ENCODE measurements at regions not wholly inside any gene's neighbourhood (a gene's known extent, or its start where the extent isn't known, plus 50 kb on each side); places are given as distances from the start of the nearest gene placed in this dataset.

GRCh38 chr5:66520854-66521253 lies 75.3 kb upstream of the MAST4 start:
- H3K4me3 ChIP-seq (ENCODE audit: low read depth in 1 of 2, low read length in 2 of 2) = no peak overlapping the region
- no peaks in the 10 kb centered on the region for H3K4me1 ChIP-seq (ENCODE audit: insufficient read depth, low read length)
- no peak overlapping the region for H3K9ac ChIP-seq (ENCODE audit: low read length)
- H3K36me3 ChIP-seq (ENCODE audit: insufficient read depth, low read length) = no peaks in the 10 kb centered on the region
- no peak overlapping the region for H3K27ac ChIP-seq (ENCODE audit: low read depth, low read length)
- no peaks in the 10 kb centered on the region for H3K27me3 ChIP-seq (ENCODE audit: control insufficient read depth in 1 of 2, insufficient read depth in 2 of 2, low read length in 2 of 2)
- peaks cover 4% of the 10 kb centered on the region for H3K9me3 ChIP-seq (ENCODE audit: low read length)

GRCh38 chr5:66527478-66528035 lies 68.6 kb upstream of the MAST4 start:
- no peaks in the 10 kb centered on the region for H3K9me3 ChIP-seq (ENCODE audit: low read length)
- H3K4me3 ChIP-seq (ENCODE audit: low read depth in 1 of 2, low read length in 2 of 2) = no peak overlapping the region
- no peak overlapping the region for H3K27ac ChIP-seq (ENCODE audit: low read depth, low read length)
- H3K27me3 ChIP-seq (ENCODE audit: control insufficient read depth in 1 of 2, insufficient read depth in 2 of 2, low read length in 2 of 2) = no peaks in the 10 kb centered on the region
- no peaks in the 10 kb centered on the region for H3K4me1 ChIP-seq (ENCODE audit: insufficient read depth, low read length)
- no peak overlapping the region for H3K9ac ChIP-seq (ENCODE audit: low read length)
- H3K36me3 ChIP-seq (ENCODE audit: insufficient read depth, low read length) = no peaks in the 10 kb centered on the region

GRCh38 chr5:66529182-66529581 lies 67.0 kb upstream of the MAST4 start:
- no peaks in the 10 kb centered on the region for H3K36me3 ChIP-seq (ENCODE audit: insufficient read depth, low read length)
- H3K27ac ChIP-seq (ENCODE audit: low read depth, low read length) = no peak overlapping the region
- no peak overlapping the region for H3K4me3 ChIP-seq (ENCODE audit: low read depth in 1 of 2, low read length in 2 of 2)
- no peak overlapping the region for H3K9ac ChIP-seq (ENCODE audit: low read length)
- no peaks in the 10 kb centered on the region for H3K27me3 ChIP-seq (ENCODE audit: control insufficient read depth in 1 of 2, insufficient read depth in 2 of 2, low read length in 2 of 2)
- H3K9me3 ChIP-seq (ENCODE audit: low read length) = no peaks in the 10 kb centered on the region
- no peaks in the 10 kb centered on the region for H3K4me1 ChIP-seq (ENCODE audit: insufficient read depth, low read length)

GRCh38 chr5:66529704-66530103 lies 66.5 kb upstream of the MAST4 start:
- Histone ChIP-seq H3K4me1 (ENCODE audit: insufficient read depth, low read length) (no peaks in the 10 kb centered on the region), H3K27me3 (ENCODE audit: control insufficient read depth in 1 of 2, insufficient read depth in 2 of 2, low read length in 2 of 2) (no peaks in the 10 kb centered on the region), H3K9ac (ENCODE audit: low read length) (no peak overlapping the region), H3K36me3 (ENCODE audit: insufficient read depth, low read length) (no peaks in the 10 kb centered on the region), H3K9me3 (ENCODE audit: low read length) (no peaks in the 10 kb centered on the region), H3K4me3 (ENCODE audit: low read depth in 1 of 2, low read length in 2 of 2) (no peak overlapping the region), H3K27ac (ENCODE audit: low read depth, low read length) (no peak overlapping the region)

GRCh38 chr5:66538126-66538525 lies 58.1 kb upstream of the MAST4 start:
- H3K36me3 ChIP-seq (ENCODE audit: insufficient read depth, low read length) = no peaks in the 10 kb centered on the region
- no peaks in the 10 kb centered on the region for H3K4me1 ChIP-seq (ENCODE audit: insufficient read depth, low read length)
- H3K27ac ChIP-seq (ENCODE audit: low read depth, low read length) = no peak overlapping the region
- no peaks in the 10 kb centered on the region for H3K9me3 ChIP-seq (ENCODE audit: low read length)
- no peaks in the 10 kb centered on the region for H3K27me3 ChIP-seq (ENCODE audit: control insufficient read depth in 1 of 2, insufficient read depth in 2 of 2, low read length in 2 of 2)
- no peak overlapping the region for H3K4me3 ChIP-seq (ENCODE audit: low read depth in 1 of 2, low read length in 2 of 2)
- no peak overlapping the region for H3K9ac ChIP-seq (ENCODE audit: low read length)

- Histone ChIP-seq H3K27me3 (ENCODE audit: control insufficient read depth in 1 of 2, insufficient read depth in 2 of 2, low read length in 2 of 2) (no peaks in the 10 kb centered on the region), H3K9ac (ENCODE audit: low read length) (no peak overlapping the region), H3K27ac (ENCODE audit: low read depth, low read length) (no peak overlapping the region), H3K36me3 (ENCODE audit: insufficient read depth, low read length) (no peaks in the 10 kb centered on the region), H3K9me3 (ENCODE audit: low read length) (no peaks in the 10 kb centered on the region), H3K4me3 (ENCODE audit: low read depth in 1 of 2, low read length in 2 of 2) (no peak overlapping the region), H3K4me1 (ENCODE audit: insufficient read depth, low read length) (no peaks in the 10 kb centered on the region)
Observed at GRCh38 chr5:66538531-66538930, 57.7 kb upstream of the MAST4 start.

GRCh38 chr5:66540078-66540477 lies 56.1 kb upstream of the MAST4 start:
- Histone ChIP-seq H3K9ac (ENCODE audit: low read length) (no peak overlapping the region), H3K27ac (ENCODE audit: low read depth, low read length) (no peak overlapping the region), H3K36me3 (ENCODE audit: insufficient read depth, low read length) (no peaks in the 10 kb centered on the region), H3K4me3 (ENCODE audit: low read depth in 1 of 2, low read length in 2 of 2) (no peak overlapping the region), H3K27me3 (ENCODE audit: control insufficient read depth in 1 of 2, insufficient read depth in 2 of 2, low read length in 2 of 2) (no peaks in the 10 kb centered on the region), H3K4me1 (ENCODE audit: insufficient read depth, low read length) (no peaks in the 10 kb centered on the region), H3K9me3 (ENCODE audit: low read length) (no peaks in the 10 kb centered on the region)

GRCh38 chr5:66542711-66543110 lies 53.5 kb upstream of the MAST4 start:
- no peaks in the 10 kb centered on the region for H3K36me3 ChIP-seq (ENCODE audit: insufficient read depth, low read length)
- H3K9me3 ChIP-seq (ENCODE audit: low read length) = no peaks in the 10 kb centered on the region
- no peaks in the 10 kb centered on the region for H3K27me3 ChIP-seq (ENCODE audit: control insufficient read depth in 1 of 2, insufficient read depth in 2 of 2, low read length in 2 of 2)
- no peaks in the 10 kb centered on the region for H3K4me1 ChIP-seq (ENCODE audit: insufficient read depth, low read length)
- H3K27ac ChIP-seq (ENCODE audit: low read depth, low read length) = no peak overlapping the region
- H3K9ac ChIP-seq (ENCODE audit: low read length) = no peak overlapping the region
- no peak overlapping the region for H3K4me3 ChIP-seq (ENCODE audit: low read depth in 1 of 2, low read length in 2 of 2)

All from muscle layer of colon (tissue), 2 donors.